Right lung (tissue), 2 donors: ENCODE measurements at regions not wholly inside any gene's neighbourhood (a gene's known extent, or its start where the extent isn't known, plus 50 kb on each side); places are given as distances from the start of the nearest gene placed in this dataset.

Experiments used
- DNase-seq, 2 donors: peaks; one replicate each; pipeline ENCODE4 v3.0.0-alpha.2; 2013

GRCh38 chr2:236654496-236654895, 84.9 kb downstream of the ACKR3 start:
- no peak for DNase-seq

DNA sequence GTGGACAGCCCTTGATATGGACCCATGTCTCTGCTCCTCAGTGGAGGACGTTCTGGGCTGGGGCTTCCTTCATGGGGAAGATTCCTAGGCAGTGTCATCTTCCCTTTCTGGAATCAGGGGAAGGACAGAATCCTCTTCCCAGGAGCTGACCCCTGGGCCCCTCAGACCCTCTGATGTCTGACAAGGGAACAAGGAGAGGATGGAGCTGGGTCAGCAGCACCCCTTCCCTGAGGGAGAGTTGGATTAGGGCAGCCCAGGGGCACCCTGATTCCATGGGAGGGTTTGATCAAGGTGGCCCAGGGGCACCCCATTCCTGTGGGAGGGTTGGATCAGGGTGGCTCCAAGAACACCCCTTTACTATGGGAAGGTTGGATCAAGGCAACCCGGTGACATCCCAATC, 86.5 kb downstream of the ACKR3 start:
- DNase-seq, result no peak

DNA sequence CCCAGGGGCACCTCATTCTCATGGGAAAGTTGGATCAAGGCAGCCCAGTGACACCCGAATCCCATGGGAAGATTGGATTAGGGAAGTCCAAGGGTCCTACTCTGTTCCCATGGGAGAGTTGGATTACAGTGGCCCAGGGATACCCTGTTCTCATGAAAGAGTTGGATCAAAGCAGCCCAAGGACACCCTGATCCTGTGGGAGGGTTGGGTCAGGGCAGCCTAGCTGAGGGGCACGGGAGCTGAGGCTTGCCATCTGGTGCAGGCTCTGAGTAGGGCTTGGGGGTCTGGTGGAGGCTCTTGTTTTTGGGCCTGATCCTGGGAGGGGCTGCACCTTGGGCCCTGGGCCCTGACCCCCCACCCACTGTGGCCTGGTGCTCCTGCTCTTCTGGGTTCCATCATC, 87.1 kb downstream of the ACKR3 start:
- DNase-seq, result no peak

DNA sequence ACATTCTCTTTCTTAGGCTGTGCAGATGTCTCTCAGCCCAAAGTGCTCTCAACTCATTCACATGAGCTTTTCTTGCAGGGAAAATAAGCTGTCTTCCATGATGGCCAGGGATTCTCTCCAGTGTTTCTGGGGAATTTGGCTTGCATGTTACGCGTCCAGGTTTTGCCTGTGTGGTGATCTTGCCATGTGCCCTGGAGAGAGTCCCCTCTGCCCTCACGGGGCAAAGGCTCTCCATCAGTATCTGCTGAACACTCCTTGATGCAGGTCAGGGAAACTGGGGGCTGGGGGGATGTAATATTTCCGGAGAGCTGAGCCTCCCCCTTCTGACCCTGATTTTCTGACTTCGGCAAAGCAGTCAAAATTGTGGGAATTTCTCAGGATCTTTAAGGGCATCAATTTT, 87.6 kb downstream of the ACKR3 start:
- no peak for DNase-seq

DNA sequence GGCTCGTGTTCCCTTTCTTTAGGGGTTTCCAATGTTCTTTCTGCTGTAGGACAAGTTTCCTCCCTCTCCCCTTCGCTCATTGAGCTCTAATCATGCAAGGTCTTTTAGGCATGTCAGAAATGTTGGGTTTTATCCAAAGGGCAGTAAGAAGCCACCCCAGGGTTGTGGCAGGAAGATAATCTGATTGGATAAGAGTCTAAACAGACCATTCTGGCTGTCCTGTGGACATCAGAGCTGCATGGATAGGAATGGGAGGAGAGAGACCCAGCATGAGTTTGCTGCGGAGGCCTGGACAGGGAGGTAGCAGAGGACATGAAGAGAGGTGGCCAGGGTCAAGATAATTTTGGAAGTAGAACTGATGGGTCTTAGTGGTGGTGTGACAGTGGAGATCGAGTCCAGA, 88.2 kb downstream of the ACKR3 start:
- no peak for DNase-seq

DNA sequence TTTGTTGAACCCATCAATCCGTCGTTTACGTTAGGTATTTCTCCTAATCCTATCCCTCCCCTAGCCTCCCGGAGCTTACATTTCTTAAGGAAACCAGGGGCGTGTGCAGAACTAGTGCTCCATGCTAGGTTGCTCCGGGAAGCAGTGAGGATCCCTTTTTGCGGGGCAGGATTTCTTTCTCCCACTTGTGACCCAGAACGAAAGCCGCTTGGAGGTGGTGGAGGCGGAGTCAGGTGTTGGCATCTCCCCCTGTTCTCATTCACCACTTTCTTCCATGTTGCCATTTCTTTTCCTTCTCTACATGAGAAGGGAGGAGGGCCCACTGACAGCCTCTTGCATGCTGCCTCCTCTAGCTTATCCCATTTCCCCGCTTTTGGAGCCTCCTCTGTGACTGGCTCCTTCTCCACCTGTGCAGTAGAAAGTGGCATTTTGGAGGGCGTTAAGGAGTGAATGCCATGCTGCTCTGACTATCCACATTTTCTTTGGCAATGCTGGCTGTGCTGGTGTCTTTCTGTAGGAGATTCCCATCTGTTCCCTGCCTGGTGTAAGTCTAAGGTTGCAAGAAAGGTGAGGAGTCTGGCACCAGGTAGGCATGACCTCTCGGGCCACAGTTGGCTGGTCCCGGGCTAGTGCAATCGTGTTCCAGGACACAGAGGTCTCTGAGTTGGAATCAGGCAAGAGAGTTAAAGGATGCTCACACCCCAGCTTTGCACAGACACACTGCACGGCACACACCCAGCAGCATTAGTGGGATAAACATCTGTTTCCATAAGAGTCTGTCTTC, 89.5 kb downstream of the ACKR3 start:
- DNase-seq, result no peak

GRCh38 chr2:236659758-236660150, 90.1 kb downstream of the ACKR3 start:
- peak in 1 of 2 donors; percentile 13 for DNase-seq

- DNase-seq, result no peak
These were observed 91.6 kb downstream of the ACKR3 start for GRCh38 chr2:236661061-236661761.

- DNase-seq, result peak; percentile 29 to 39
These were observed 92.1 kb downstream of the ACKR3 start for GRCh38 chr2:236661762-236662110.

DNA sequence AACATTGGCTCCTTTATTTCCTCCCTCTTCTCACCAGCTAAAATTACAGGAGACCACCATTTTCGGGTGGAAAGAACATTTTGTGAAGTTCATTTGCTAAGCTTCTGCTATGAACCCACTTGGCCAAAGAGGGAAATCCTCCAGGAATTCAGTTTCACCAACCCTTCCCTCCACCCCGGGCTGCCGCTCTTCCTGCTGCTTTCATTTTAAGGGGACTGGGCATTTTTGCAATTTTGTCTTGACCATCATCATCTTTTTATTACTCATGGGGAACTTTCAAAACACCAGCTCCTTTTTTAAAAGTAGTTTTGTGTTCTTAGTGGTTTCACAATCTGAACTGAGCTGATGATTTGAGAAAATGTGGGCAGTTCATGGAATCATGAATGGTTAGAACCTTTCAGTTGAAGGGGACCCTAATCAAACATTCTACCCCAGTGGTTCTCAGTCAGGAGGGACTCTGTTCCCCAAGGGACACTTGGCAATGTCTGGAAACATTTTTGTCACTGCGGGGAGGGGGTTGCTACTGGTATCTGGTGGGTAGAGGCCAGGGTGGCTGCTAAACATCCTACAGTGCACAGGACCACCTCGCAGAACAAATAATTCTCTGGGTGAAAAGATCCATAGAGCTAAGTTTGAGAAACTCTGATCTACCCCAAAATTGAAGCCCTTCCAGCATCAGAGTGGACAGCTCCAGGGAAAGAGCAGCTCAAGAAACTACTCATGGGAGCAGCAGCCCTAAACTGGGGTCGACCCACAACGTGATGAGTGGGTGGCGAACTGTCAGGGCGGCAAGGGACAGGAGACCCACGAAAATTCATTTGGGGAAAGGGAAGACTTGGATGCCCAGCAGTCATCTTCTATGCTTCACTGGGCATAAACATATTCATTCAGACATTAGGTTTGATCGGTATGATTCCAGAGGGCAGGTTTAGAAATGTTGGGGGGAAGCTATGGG, 92.9 kb downstream of the ACKR3 start:
- no peak for DNase-seq

DNA sequence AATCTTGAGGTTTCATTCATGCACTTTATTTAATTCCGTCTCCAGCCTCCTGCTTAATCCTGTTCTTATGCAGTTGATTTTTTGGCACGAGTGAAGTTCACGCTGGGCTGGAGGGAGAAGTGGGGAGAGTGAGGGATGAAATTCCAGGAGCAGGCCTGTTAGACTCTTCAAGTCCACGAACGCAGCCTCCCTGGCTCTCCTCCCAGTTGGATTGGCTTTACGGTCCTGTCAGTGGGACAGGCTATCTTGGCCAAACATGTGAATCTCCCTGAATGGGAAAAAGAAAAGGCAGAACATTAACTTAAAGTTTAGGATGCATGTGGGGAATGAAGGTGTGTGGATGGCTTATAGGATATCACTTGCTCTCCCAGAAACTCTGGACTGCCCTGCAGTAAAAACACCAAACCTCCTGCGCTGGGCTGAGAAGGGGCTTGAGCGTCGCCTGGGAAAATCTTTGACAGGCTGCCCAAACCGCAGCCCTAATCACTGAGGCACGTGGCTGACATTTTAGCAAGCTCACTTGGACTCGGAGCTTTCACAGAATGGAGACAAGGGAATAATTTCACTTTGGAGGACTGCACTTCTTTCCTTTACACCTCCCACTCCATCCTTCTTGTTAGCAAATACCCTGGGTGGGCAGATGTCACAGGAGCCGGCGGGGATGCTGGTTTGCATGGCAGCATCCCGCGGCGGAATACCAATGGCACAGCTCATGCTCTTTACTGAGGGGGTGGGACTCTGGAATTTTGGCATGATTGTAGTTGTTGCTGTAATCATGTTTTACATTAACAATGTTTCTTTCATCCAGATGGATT, 93.9 kb downstream of the ACKR3 start:
- peak in 1 of 2 donors; percentile 31 for DNase-seq

GRCh38 chr2:236664136-236664535, 94.5 kb downstream of the ACKR3 start:
- no peak for DNase-seq

DNA sequence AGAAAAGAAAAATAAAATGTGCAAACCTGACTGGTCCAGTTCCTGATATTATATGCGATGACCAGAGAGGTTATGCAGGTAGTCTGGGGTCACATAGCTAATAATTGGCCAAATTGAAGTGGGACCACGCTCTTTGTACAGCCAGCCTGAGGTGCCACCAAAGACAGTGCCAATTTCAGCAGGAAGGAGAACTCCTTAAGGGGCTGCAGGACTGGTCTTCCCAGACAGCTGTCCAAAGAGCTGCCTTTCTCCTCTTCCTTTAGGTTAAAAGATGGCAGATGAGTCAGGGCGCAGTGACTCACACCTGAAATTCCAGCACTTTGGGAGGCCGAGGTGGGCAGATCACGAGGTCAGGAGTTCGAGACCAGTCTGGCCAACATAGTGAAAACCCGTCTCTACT, 95.5 kb downstream of the ACKR3 start:
- DNase-seq, result no peak

DNA sequence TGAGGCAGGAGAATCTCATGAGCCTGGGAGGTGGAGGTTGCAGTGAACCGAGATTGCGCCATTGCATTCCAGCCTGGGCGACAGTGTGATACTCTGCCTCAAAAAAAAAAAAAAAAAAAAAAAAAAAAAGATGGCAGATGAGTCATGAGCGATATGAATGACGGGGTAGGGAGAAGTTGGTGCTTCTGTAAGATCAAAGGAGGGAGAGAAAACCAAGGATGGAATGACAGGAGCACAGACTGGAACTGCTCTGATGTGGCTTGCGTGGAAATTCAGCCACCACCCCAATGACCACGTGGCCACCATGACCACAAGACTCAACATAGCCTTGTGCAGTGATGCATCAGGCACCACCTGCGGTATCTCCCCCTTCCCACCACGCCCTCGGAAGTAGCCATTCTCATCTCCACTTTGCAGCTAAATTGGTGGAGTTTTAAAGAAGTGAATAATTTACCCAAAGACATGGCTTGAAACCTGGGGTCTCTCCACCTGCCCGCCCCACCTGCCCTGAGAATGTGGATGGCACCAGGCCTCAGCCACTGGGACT, 96.0 kb downstream of the ACKR3 start:
- no peak for DNase-seq

DNA sequence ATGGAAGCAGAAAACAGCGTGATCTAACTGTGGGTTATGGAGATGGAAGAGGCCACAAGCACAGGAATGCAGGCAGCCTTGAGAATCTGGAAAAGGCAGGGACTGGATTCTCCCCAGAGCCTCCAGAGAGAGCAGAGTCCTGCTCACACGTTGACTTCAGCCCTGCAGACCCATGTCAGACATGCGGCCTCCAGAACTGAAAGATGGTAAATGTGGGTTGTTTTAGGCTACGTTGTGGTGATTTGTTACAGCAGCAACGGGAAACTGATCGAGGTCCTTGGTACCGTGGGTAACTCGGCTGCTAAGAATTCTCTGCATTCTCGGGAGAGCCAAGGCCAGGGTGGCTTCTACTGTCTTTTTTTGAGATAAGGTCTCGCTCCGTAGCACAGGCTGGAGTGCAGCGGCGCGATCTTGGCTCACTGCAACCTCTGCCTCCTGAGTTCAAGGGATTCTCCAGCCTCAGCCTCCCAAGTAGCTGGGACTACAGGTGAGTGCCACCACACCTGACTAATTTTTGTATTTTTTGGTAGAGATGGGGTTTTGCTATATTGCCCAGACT, 97.1 kb downstream of the ACKR3 start:
- no peak for DNase-seq

- DNase-seq, result no peak
These were observed 97.9 kb downstream of the ACKR3 start for GRCh38 chr2:236667526-236667925.

GRCh38 chr2:236668531-236668969, 98.9 kb downstream of the ACKR3 start:
- DNase-seq, result no peak

GRCh38 chr2:236670235-236670620, 100.6 kb downstream of the ACKR3 start:
- no peak for DNase-seq

DNA sequence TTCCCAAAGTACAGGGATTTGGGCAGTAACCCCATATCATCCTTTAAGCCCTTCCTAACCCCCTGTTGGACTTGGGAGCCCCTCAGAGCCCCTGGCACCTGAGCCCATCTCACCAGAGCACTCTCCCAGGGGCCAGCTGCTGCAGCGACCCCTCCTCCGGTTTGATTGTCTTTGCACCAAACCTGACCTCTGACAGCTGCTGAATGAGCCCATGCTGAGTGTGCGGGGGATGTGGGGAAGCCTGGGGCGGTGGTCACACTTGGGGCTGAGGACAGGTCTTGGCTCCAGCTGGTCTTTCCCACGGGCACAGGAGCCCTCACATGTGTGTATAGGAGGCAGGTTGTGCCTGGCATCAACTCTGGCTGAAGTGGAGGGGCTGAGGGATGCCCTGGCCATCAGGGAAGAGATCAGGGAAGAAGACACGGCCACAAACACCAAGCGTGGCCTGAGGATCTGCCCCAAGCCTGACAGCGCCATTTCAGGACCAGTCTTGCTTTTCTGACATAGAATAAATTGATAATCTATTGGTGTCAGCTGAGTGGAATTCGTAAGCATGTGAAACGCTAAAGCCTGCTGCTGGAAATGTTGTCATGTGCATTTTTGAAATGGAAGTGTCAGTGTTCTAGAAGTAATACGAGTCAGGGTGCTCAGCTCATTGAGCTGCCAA, 102.4 kb downstream of the ACKR3 start:
- no peak for DNase-seq

GRCh38 chr2:236672606-236673005, 103.0 kb downstream of the ACKR3 start:
- DNase-seq, result no peak
